HUDEP-2 (cell line): ENCODE measurements at regions not wholly inside any gene's neighbourhood (a gene's known extent, or its start where the extent isn't known, plus 50 kb on each side); places are given as distances from the start of the nearest gene placed in this dataset.
"Not testable (repeated sequence)": the region's sequence is repeated elsewhere in the genome, so short reads cannot be mapped to it uniquely, and the experiment has no call there.

Experiments
- DNase-seq, 76 experiments: peaks; one replicate each; lab custom pipeline; 2025; ENCODE audit not compliant: unreplicated experiment in 76 of 76; lab: John Stamatoyannopoulos, UW

GRCh38 chr2:138902239-138902871 lies 122.2 kb upstream of the NXPH2 start:
- no peak for DNase-seq

- DNase-seq: no peak
These were observed 121.3 kb upstream of the NXPH2 start for GRCh38 chr2:138901530-138901929.

GRCh38 chr2:138898855-138899254 lies 118.7 kb upstream of the NXPH2 start:
- DNase-seq: no peak

GRCh38 chr2:138897274-138897673 lies 117.1 kb upstream of the NXPH2 start:
- no peak for DNase-seq

- DNase-seq: no peak
These were observed 113.6 kb upstream of the NXPH2 start for GRCh38 chr2:138893746-138894145.

GRCh38 chr2:138881126-138881525 lies 100.9 kb upstream of the NXPH2 start:
- DNase-seq: no peak

GRCh38 chr2:138879931-138880330 lies 99.7 kb upstream of the NXPH2 start:
- no peak for DNase-seq

- DNase-seq: no peak
These were observed 97.2 kb upstream of the NXPH2 start for GRCh38 chr2:138877421-138877820.

- no peak for DNase-seq
These were observed 94.1 kb upstream of the NXPH2 start for GRCh38 chr2:138874251-138874650.

GRCh38 chr2:138872116-138872515 lies 91.9 kb upstream of the NXPH2 start:
- DNase-seq: not testable (repeated sequence)

GRCh38 chr2:138871312-138871711 lies 91.1 kb upstream of the NXPH2 start:
- no peak for DNase-seq

GRCh38 chr2:138867341-138867740 lies 87.2 kb upstream of the NXPH2 start:
- no peak for DNase-seq

- no peak for DNase-seq
These were observed 86.6 kb upstream of the NXPH2 start for GRCh38 chr2:138866797-138867196.

- no peak for DNase-seq
These were observed 73.6 kb upstream of the NXPH2 start for GRCh38 chr2:138853761-138854160.

GRCh38 chr2:138853296-138853695 lies 73.1 kb upstream of the NXPH2 start:
- no peak for DNase-seq

GRCh38 chr2:138846216-138846821 lies 66.1 kb upstream of the NXPH2 start:
- DNase-seq: peak in 17 of 76 experiments; percentile 0 to 34 (median 12)

GRCh38 chr2:138842341-138842740 lies 62.2 kb upstream of the NXPH2 start:
- no peak for DNase-seq

- no peak for DNase-seq
These were observed 61.3 kb upstream of the NXPH2 start for GRCh38 chr2:138841459-138841858.

- DNase-seq: no peak
These were observed 58.8 kb upstream of the NXPH2 start for GRCh38 chr2:138838851-138839620.

- no peak for DNase-seq
These were observed 51.5 kb upstream of the NXPH2 start for GRCh38 chr2:138831691-138832090.

GRCh38 chr2:138831154-138831553 lies 51.0 kb upstream of the NXPH2 start:
- no peak for DNase-seq

GRCh38 chr2:138830547-138830946 lies 50.4 kb upstream of the NXPH2 start:
- no peak for DNase-seq
